Mesendoderm (in vitro differentiated cells): ENCODE measurements at regions not wholly inside any gene's neighbourhood (a gene's known extent, or its start where the extent isn't known, plus 50 kb on each side); places are given as distances from the start of the nearest gene placed in this dataset.
"Not testable (repeated sequence)": the region's sequence is repeated elsewhere in the genome, so short reads cannot be mapped to it uniquely, and the experiment has no call there.

Experiments
- DNase-seq: peaks from one replicate; pipeline ENCODE4 v3.0.0; 2013
- H2AK5ac ChIP-seq: 2 replicates; pipeline ENCODE4 v1.6.1; 2013; ENCODE audit warnings: low read length, inconsistent platforms
- H2BK120ac ChIP-seq: 2 replicates; pipeline ENCODE4 v1.6.1; 2013; ENCODE audit warnings: low read depth, mild to moderate bottlenecking, low read length, moderate library complexity, mixed read lengths
- H2BK15ac ChIP-seq: replicated peaks from 2 replicates; pipeline ENCODE4 v1.6.1; 2013; ENCODE audit warnings: low read depth, mild to moderate bottlenecking, moderate library complexity
- H2BK5ac ChIP-seq: 2 replicates; pipeline ENCODE4 v1.6.1; 2013; ENCODE audit warnings: low read length, inconsistent platforms
- H3K18ac ChIP-seq: 2 replicates; pipeline ENCODE4 v1.6.1; 2013; ENCODE audit warnings: mild to moderate bottlenecking, low read length, mixed read lengths
- H3K23ac ChIP-seq: one replicate; pipeline ENCODE4 v1.6.1; 2013; ENCODE audit warnings: low read length
- H3K27ac ChIP-seq: 2 replicates; pipeline ENCODE4 v1.5.1; 2013; ENCODE audit warnings: low read depth, mild to moderate bottlenecking, inconsistent platforms, low read length, moderate library complexity
- H3K27me3 ChIP-seq: 2 replicates; pipeline ENCODE4 v1.6.1; 2013; ENCODE audit warnings: low read length, control low read depth, mild to moderate bottlenecking, inconsistent platforms; ENCODE audit not compliant: insufficient read depth, poor library complexity
- H3K36me3 ChIP-seq: 2 replicates; pipeline ENCODE4 v1.6.1; 2013; ENCODE audit warnings: low read length, inconsistent platforms; ENCODE audit not compliant: control insufficient read depth, insufficient read depth
- H3K4ac ChIP-seq: one replicate; pipeline ENCODE4 v1.6.1; 2013; ENCODE audit warnings: low read depth, mild to moderate bottlenecking, low read length, moderate library complexity
- H3K4me1 ChIP-seq: 2 replicates; pipeline ENCODE4 v1.6.1; 2013; ENCODE audit warnings: low read depth, low read length, inconsistent platforms; ENCODE audit not compliant: control insufficient read depth
- H3K4me2 ChIP-seq: 2 replicates; pipeline ENCODE4 v1.6.1; 2013; ENCODE audit warnings: low read length
- H3K4me3 ChIP-seq: 2 replicates; pipeline ENCODE4 v1.5.1; 2013; ENCODE audit warnings: mild to moderate bottlenecking, low read length
- H3K56ac ChIP-seq: one replicate; pipeline ENCODE4 v1.6.1; 2013; ENCODE audit warnings: low read length
- H3K79me1 ChIP-seq: 2 replicates; pipeline ENCODE4 v1.6.1; 2013; ENCODE audit warnings: low read length, inconsistent platforms
- H3K79me2 ChIP-seq: 2 replicates; pipeline ENCODE4 v1.6.1; 2013; ENCODE audit warnings: mild to moderate bottlenecking, low read length; ENCODE audit not compliant: control insufficient read depth, insufficient read depth
- H3K9ac ChIP-seq: 2 replicates; pipeline ENCODE4 v1.6.1; 2013; ENCODE audit warnings: low read length, inconsistent platforms
- H4K5ac ChIP-seq: one replicate; pipeline ENCODE4 v1.6.1; 2013; ENCODE audit warnings: low read length
- H4K8ac ChIP-seq: one replicate; pipeline ENCODE4 v1.6.1; 2013; ENCODE audit warnings: low read depth, mild to moderate bottlenecking, control low read depth, low read length, moderate library complexity
- WGBS: extraction: QIAGEN DNeasy Blood & Tissue Kit; methylation state at CpG from one replicate; pipeline ENCODE4 v1.1.7; 2013; ENCODE audit warnings: low lambda C conversion rate, missing lambda C conversion rate; ENCODE audit not compliant: insufficient coverage; ENCODE audit errors: extremely low coverage; 5-methylcytosine and 5-hydroxymethylcytosine counted together

DNA sequence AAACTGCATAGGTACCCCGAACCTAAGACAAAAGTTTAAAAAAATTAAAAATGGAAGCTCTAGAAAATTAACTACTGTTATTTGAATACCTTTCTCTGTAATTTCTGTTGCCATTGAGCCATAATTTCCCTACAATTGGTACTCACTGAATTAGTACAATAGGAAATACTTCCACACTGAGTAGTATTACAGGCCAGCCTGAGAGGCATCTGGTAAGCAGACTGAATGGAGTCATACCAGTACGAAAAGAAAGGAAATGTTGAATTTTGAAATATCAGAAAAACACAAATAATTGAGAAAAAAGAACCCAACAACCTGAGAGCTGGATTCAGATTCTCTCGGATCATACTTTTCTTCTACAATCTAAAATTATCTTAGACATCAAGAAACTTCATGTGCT is 791.3 kb downstream of the TENT5A start:
- no peak overlapping the region for H3K23ac ChIP-seq
- H2AK5ac ChIP-seq, result no peak overlapping the region
- no peak overlapping the region for H3K18ac ChIP-seq
- H3K56ac ChIP-seq, result no peak overlapping the region
- H3K27ac ChIP-seq, result no peak overlapping the region
- H3K4me1 ChIP-seq, result no peaks in the 10 kb centered on the region
- H3K79me2 ChIP-seq, result no peaks in the 10 kb centered on the region
- H3K27me3 ChIP-seq, result no peaks in the 10 kb centered on the region
- H4K5ac ChIP-seq, result no peak overlapping the region
- H3K36me3 ChIP-seq, result no peaks in the 10 kb centered on the region
- H3K4ac ChIP-seq, result no peak overlapping the region
- no peak overlapping the region for H2BK120ac ChIP-seq
- no peak overlapping the region for H4K8ac ChIP-seq
- H2BK15ac ChIP-seq, result no peak overlapping the region
- H3K79me1 ChIP-seq, result no peaks in the 10 kb centered on the region
- no peak overlapping the region for H2BK5ac ChIP-seq
- DNase-seq, result no peak
- H3K9ac ChIP-seq, result no peak overlapping the region
- H3K4me2 ChIP-seq, result no peak overlapping the region
- H3K4me3 ChIP-seq, result no peak overlapping the region
- WGBS, result no CpG with 5 or more reads among the region's 3 CpGs

DNA sequence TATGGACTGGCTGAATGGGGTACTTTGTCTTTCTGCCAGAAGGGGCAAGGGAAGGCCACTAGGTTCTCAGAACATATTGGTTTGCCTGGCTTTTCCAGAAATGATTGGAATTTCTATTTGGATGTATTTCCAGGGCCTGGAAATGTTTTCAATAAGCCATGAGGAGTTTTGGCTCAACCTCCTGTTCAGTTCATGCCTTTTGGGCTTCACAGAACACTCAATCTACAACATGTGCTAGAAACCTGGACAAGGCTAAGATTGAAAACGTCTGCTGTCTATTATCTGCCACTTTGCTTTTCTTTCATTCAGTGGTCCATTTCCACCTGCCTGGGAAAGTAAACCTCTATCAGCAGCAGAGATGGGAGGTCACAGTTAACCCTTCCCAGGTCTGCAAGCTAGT is 793.4 kb downstream of the TENT5A start:
- WGBS, result no CpG with 5 or more reads among the region's 1 CpG

DNA sequence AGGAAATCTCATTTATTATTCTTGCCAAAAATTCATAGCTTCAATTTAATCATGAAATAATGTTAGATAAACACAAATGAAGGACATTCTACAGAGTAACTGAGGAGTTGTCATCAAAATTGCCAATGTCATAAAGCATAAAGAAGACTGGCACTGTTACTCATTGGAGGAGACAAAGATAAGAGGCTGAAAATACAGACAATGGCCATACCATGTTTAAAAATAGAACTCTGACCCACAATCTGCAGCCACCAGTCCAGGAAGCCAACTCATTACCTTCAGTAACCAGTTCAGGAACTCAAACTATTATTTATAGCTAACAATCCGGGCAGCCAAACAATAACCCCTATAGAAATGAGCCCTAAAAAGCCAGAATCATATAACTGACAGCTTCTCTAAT is 795.6 kb downstream of the TENT5A start:
- H2BK120ac ChIP-seq, result no peak overlapping the region
- no CpG with 5 or more reads among the region's 1 CpG for WGBS
- no peaks in the 10 kb centered on the region for H3K79me2 ChIP-seq
- H3K4me1 ChIP-seq, result no peaks in the 10 kb centered on the region
- H3K27ac ChIP-seq, result no peak overlapping the region
- no peaks in the 10 kb centered on the region for H3K36me3 ChIP-seq
- no peak overlapping the region for H2BK15ac ChIP-seq
- DNase-seq, result no peak
- H3K4me3 ChIP-seq, result no peak overlapping the region
- no peak overlapping the region for H3K9ac ChIP-seq
- H3K27me3 ChIP-seq, result no peaks in the 10 kb centered on the region
- no peak overlapping the region for H4K5ac ChIP-seq
- H3K23ac ChIP-seq, result no peak overlapping the region
- no peaks in the 10 kb centered on the region for H3K79me1 ChIP-seq
- H3K4me2 ChIP-seq, result no peak overlapping the region
- no peak overlapping the region for H2BK5ac ChIP-seq
- H3K4ac ChIP-seq, result no peak overlapping the region
- no peak overlapping the region for H2AK5ac ChIP-seq
- H3K56ac ChIP-seq, result no peak overlapping the region
- no peak overlapping the region for H4K8ac ChIP-seq
- no peak overlapping the region for H3K18ac ChIP-seq

More for the DNA sequence above, 793.4 kb downstream of the TENT5A start:
- Histone ChIP-seq H2BK120ac (no peak overlapping the region), H4K5ac (no peak overlapping the region), H3K4me3 (no peak overlapping the region), H3K23ac (no peak overlapping the region), H2BK5ac (no peak overlapping the region), H2BK15ac (no peak overlapping the region), H3K56ac (no peak overlapping the region), H2AK5ac (no peak overlapping the region), H3K9ac (no peak overlapping the region), H3K36me3 (no peaks in the 10 kb centered on the region), H3K4ac (no peak overlapping the region), H3K4me2 (no peak overlapping the region), H3K79me2 (no peaks in the 10 kb centered on the region), H3K27ac (no peak overlapping the region), H4K8ac (no peak overlapping the region), H3K79me1 (no peaks in the 10 kb centered on the region), H3K4me1 (no peaks in the 10 kb centered on the region), H3K18ac (no peak overlapping the region), H3K27me3 (no peaks in the 10 kb centered on the region)
- no peak for DNase-seq

DNA sequence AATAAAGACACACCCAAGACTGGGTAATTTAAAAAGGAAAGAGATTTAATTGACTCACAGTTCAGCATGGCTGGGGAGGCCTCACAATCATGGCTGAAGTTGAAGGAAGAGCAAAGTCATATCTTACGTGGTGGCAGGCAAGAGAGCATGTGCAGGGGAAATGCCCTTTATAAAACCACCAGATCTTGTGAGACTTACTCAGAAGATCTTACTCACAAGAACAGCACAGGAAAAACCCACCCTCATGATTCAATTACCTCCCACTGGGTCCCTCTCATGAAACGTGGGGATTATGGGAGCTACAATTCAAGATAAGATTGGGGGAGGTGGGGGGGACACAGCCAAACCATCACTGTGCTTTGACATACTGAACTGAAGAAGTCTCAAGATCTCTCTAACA is 800.0 kb downstream of the TENT5A start:
- not testable (repeated sequence) for H2AK5ac ChIP-seq, H3K23ac ChIP-seq, DNase-seq, H2BK15ac ChIP-seq, H3K4me1 ChIP-seq, H3K4ac ChIP-seq, H3K4me3 ChIP-seq, H3K4me2 ChIP-seq, H3K9ac ChIP-seq, H3K79me2 ChIP-seq, H3K79me1 ChIP-seq, H3K18ac ChIP-seq, H3K36me3 ChIP-seq, H2BK5ac ChIP-seq, H4K8ac ChIP-seq, H3K27me3 ChIP-seq, H2BK120ac ChIP-seq, H4K5ac ChIP-seq, H3K56ac ChIP-seq, H3K27ac ChIP-seq
- no CpG with 5 or more reads among the region's 2 CpGs for WGBS

DNA sequence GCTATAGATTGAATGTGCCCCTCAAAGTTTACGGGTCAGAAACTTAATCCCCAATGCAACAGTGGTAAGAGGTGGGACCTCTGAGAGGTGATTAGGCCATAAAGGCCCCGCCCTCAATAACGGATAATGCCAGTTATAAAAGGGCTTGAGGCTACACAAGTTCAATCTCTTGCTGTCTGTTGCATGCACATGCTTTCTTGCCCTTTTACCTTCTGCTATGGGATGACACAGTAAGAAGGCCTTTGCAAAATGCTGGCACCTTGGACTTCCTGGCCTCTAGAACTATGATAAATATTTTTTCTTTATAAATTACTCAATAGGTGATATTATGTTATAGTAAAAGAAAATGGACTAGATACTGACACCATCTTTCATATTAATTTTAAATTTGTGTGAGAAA is 806.1 kb downstream of the TENT5A start:
- Histone ChIP-seq H3K4ac (no peak overlapping the region), H3K36me3 (no peaks in the 10 kb centered on the region), H3K4me3 (no peak overlapping the region), H3K79me1 (no peaks in the 10 kb centered on the region), H4K8ac (no peak overlapping the region), H3K18ac (no peak overlapping the region), H3K9ac (no peak overlapping the region), H2BK120ac (no peak overlapping the region), H3K27ac (no peak overlapping the region), H2BK15ac (no peak overlapping the region), H3K56ac (no peak overlapping the region), H3K27me3 (no peaks in the 10 kb centered on the region), H3K4me2 (no peak overlapping the region), H3K4me1 (no peaks in the 10 kb centered on the region), H3K79me2 (no peaks in the 10 kb centered on the region), H2BK5ac (no peak overlapping the region), H4K5ac (no peak overlapping the region), H3K23ac (no peak overlapping the region), H2AK5ac (no peak overlapping the region)
- no peak for DNase-seq
- WGBS, result no CpG with 5 or more reads among the region's 3 CpGs

DNA sequence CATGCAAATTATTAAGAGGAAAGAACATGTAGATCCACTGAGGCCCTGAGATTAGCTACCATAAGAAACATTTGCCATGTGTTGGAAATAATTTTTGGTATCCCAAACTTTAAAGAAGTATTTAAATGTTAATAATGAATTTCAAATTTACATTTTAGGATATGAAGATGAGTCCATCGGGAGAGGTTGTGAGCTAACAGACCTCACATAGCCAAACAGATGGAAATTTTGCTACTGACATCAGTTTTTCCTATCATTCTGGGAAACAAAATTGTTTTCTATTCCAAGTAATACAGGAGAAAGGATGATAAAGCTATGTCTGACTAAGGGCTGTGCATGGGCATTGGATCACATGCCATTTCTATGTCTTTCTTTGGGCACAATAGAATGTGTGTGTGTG is 809.6 kb downstream of the TENT5A start:
- H3K4ac ChIP-seq, result no peak overlapping the region
- H2BK5ac ChIP-seq, result no peak overlapping the region
- no peak overlapping the region for H4K5ac ChIP-seq
- H3K4me2 ChIP-seq, result no peak overlapping the region
- H3K4me3 ChIP-seq, result no peak overlapping the region
- DNase-seq, result no peak
- WGBS, result no CpG with 5 or more reads among the region's 1 CpG
- no peak overlapping the region for H3K27ac ChIP-seq
- H3K79me2 ChIP-seq, result no peaks in the 10 kb centered on the region
- H3K9ac ChIP-seq, result no peak overlapping the region
- H2AK5ac ChIP-seq, result no peak overlapping the region
- H2BK15ac ChIP-seq, result no peak overlapping the region
- H3K56ac ChIP-seq, result no peak overlapping the region
- no peaks in the 10 kb centered on the region for H3K79me1 ChIP-seq
- no peak overlapping the region for H2BK120ac ChIP-seq
- no peak overlapping the region for H3K23ac ChIP-seq
- no peak overlapping the region for H3K18ac ChIP-seq
- H3K36me3 ChIP-seq, result no peaks in the 10 kb centered on the region
- H3K27me3 ChIP-seq, result no peaks in the 10 kb centered on the region
- no peaks in the 10 kb centered on the region for H3K4me1 ChIP-seq
- H4K8ac ChIP-seq, result no peak overlapping the region
